ENCODE measurements at regions not wholly inside any gene's neighbourhood (a gene's known extent, or its start where the extent isn't known, plus 50 kb on each side); places are given as distances from the start of the nearest gene placed in this dataset.

DNA sequence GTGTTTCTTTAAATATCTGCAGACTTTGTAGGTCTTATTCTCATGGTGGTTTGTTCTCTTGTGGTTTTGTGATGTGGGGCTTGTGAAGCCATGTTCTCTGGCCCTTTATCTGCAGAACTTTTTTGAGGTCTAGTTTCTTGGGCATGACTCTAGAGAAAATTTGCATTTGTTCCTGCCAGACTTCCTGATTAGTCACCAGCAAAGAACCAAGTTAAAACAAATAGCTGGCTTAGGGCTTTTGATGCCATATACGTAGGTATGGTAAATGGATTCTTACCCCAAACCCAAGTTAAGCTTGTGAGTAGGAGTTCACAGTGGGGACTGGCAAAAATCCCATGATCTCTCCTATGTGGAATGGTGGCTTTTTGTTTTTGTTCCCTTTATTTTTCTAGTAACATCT, 68.7 kb upstream of the IRX3 start:
- TF ChIP-seq, protein P1, sequence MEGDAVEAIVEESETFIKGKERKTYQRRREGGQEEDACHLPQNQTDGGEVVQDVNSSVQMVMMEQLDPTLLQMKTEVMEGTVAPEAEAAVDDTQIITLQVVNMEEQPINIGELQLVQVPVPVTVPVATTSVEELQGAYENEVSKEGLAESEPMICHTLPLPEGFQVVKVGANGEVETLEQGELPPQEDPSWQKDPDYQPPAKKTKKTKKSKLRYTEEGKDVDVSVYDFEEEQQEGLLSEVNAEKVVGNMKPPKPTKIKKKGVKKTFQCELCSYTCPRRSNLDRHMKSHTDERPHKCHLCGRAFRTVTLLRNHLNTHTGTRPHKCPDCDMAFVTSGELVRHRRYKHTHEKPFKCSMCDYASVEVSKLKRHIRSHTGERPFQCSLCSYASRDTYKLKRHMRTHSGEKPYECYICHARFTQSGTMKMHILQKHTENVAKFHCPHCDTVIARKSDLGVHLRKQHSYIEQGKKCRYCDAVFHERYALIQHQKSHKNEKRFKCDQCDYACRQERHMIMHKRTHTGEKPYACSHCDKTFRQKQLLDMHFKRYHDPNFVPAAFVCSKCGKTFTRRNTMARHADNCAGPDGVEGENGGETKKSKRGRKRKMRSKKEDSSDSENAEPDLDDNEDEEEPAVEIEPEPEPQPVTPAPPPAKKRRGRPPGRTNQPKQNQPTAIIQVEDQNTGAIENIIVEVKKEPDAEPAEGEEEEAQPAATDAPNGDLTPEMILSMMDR (IDR thresholded peaks at IDR 0.05) = no peak
- TF ChIP-seq POLR2A (IDR thresholded peaks at IDR 0.05; ENCODE audit: low read depth) (no peak), POLR2AphosphoS5 (IDR thresholded peaks at IDR 0.05) (no peak), EP300 (IDR thresholded peaks at IDR 0.05) (no peak)
